NCI-H1694 treated with DMSO at 0.1 percent for 48 hours (cell line): ENCODE measurements at regions not wholly inside any gene's neighbourhood (a gene's known extent, or its start where the extent isn't known, plus 50 kb on each side); places are given as distances from the start of the nearest gene placed in this dataset.
A peak's percentile ranks its signal among the peaks of the same experiment; 100 is the strongest.

Source experiments
- DNase-seq: peaks from one replicate; lab custom pipeline; 2025; lab: John Stamatoyannopoulos, UW

- no peak for DNase-seq
Observed at GRCh38 chr1:29707796-29708195, 471.5 kb downstream of the PTPRU start.

GRCh38 chr1:29706936-29707335 is 470.6 kb downstream of the PTPRU start:
- peak; percentile 87 for DNase-seq

GRCh38 chr1:29704430-29704829 is 468.1 kb downstream of the PTPRU start:
- no peak for DNase-seq

- peak; percentile 15 for DNase-seq
Observed at GRCh38 chr1:29703596-29704370, 467.5 kb downstream of the PTPRU start.

- no peak for DNase-seq
Observed at GRCh38 chr1:29700491-29700890, 464.2 kb downstream of the PTPRU start.

GRCh38 chr1:29698626-29699025 is 462.3 kb downstream of the PTPRU start:
- DNase-seq = no peak

GRCh38 chr1:29698033-29698432 is 461.7 kb downstream of the PTPRU start:
- DNase-seq = peak; percentile 29

- DNase-seq = no peak
Observed at GRCh38 chr1:29697391-29697780, 461.1 kb downstream of the PTPRU start.

- DNase-seq = no peak
Observed at GRCh38 chr1:29696656-29697390, 460.5 kb downstream of the PTPRU start.

GRCh38 chr1:29695803-29696202 is 459.5 kb downstream of the PTPRU start:
- DNase-seq = no peak

- DNase-seq = no peak
Observed at GRCh38 chr1:29695036-29695435, 458.7 kb downstream of the PTPRU start.

GRCh38 chr1:29691499-29691898 is 455.2 kb downstream of the PTPRU start:
- DNase-seq = no peak

GRCh38 chr1:29690156-29690555 is 453.8 kb downstream of the PTPRU start:
- DNase-seq = no peak

- DNase-seq = no peak
Observed at GRCh38 chr1:29689372-29690030, 453.2 kb downstream of the PTPRU start.

- DNase-seq = no peak
Observed at GRCh38 chr1:29688471-29689365, 452.4 kb downstream of the PTPRU start.

GRCh38 chr1:29687601-29688244 is 451.4 kb downstream of the PTPRU start:
- no peak for DNase-seq

- DNase-seq = no peak
Observed at GRCh38 chr1:29687166-29687565, 450.8 kb downstream of the PTPRU start.

- DNase-seq = no peak
Observed at GRCh38 chr1:29686012-29686930, 449.9 kb downstream of the PTPRU start.

GRCh38 chr1:29685387-29685786 is 449.1 kb downstream of the PTPRU start:
- DNase-seq = no peak

- DNase-seq = no peak
Observed at GRCh38 chr1:29684141-29684540, 447.8 kb downstream of the PTPRU start.
